ENCODE measurements at regions not wholly inside any gene's neighbourhood (a gene's known extent, or its start where the extent isn't known, plus 50 kb on each side); places are given as distances from the start of the nearest gene placed in this dataset.

GRCh38 chr5:74239261-74239660 lies 401.3 kb downstream of the ENC1 start:
- TF ChIP-seq, protein P1, sequence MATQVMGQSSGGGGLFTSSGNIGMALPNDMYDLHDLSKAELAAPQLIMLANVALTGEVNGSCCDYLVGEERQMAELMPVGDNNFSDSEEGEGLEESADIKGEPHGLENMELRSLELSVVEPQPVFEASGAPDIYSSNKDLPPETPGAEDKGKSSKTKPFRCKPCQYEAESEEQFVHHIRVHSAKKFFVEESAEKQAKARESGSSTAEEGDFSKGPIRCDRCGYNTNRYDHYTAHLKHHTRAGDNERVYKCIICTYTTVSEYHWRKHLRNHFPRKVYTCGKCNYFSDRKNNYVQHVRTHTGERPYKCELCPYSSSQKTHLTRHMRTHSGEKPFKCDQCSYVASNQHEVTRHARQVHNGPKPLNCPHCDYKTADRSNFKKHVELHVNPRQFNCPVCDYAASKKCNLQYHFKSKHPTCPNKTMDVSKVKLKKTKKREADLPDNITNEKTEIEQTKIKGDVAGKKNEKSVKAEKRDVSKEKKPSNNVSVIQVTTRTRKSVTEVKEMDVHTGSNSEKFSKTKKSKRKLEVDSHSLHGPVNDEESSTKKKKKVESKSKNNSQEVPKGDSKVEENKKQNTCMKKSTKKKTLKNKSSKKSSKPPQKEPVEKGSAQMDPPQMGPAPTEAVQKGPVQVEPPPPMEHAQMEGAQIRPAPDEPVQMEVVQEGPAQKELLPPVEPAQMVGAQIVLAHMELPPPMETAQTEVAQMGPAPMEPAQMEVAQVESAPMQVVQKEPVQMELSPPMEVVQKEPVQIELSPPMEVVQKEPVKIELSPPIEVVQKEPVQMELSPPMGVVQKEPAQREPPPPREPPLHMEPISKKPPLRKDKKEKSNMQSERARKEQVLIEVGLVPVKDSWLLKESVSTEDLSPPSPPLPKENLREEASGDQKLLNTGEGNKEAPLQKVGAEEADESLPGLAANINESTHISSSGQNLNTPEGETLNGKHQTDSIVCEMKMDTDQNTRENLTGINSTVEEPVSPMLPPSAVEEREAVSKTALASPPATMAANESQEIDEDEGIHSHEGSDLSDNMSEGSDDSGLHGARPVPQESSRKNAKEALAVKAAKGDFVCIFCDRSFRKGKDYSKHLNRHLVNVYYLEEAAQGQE (IDR thresholded peaks at IDR 0.05; ENCODE audit: unreplicated experiment): no peak
- TF ChIP-seq POLR2AphosphoS5 (IDR thresholded peaks at IDR 0.05; ENCODE audit: low read depth) (no peak), ETS1 (IDR thresholded peaks at IDR 0.05) (no peak), EZH2 (IDR thresholded peaks at IDR 0.05; ENCODE audit: low read depth, unreplicated experiment) (no peak), EZH2phosphoT487 (IDR thresholded peaks at IDR 0.05; ENCODE audit: unreplicated experiment) (no peak), NANOG (IDR thresholded peaks at IDR 0.05; ENCODE audit: borderline replicate concordance) (no peak), JUNB (IDR thresholded peaks at IDR 0.05; ENCODE audit: unreplicated experiment) (no peak), CREB1 (CRISPR knock-in tag; IDR thresholded peaks at IDR 0.05; ENCODE audit: low read depth) (no peak), ZNF331 (CRISPR knock-in tag; IDR thresholded peaks at IDR 0.05; ENCODE audit: low read depth) (no peak), STAT1 (IDR thresholded peaks at IDR 0.05; ENCODE audit: unreplicated experiment) (no peak), ZNF114 (CRISPR knock-in tag; IDR thresholded peaks at IDR 0.05) (no peak), ZNF462 (CRISPR knock-in tag; IDR thresholded peaks at IDR 0.05) (no peak)
- TF ChIP-seq, protein P2, sequence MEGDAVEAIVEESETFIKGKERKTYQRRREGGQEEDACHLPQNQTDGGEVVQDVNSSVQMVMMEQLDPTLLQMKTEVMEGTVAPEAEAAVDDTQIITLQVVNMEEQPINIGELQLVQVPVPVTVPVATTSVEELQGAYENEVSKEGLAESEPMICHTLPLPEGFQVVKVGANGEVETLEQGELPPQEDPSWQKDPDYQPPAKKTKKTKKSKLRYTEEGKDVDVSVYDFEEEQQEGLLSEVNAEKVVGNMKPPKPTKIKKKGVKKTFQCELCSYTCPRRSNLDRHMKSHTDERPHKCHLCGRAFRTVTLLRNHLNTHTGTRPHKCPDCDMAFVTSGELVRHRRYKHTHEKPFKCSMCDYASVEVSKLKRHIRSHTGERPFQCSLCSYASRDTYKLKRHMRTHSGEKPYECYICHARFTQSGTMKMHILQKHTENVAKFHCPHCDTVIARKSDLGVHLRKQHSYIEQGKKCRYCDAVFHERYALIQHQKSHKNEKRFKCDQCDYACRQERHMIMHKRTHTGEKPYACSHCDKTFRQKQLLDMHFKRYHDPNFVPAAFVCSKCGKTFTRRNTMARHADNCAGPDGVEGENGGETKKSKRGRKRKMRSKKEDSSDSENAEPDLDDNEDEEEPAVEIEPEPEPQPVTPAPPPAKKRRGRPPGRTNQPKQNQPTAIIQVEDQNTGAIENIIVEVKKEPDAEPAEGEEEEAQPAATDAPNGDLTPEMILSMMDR (conservative IDR thresholded peaks at IDR 0.05; ENCODE audit: low read depth in 2 of 2): no peak

Data from GM23338 (cell line).